MM.1S (cell line): ENCODE measurements at regions not wholly inside any gene's neighbourhood (a gene's known extent, or its start where the extent isn't known, plus 50 kb on each side); places are given as distances from the start of the nearest gene placed in this dataset.

Experiments used
- DNase-seq: peaks from one replicate; pipeline ENCODE4 v3.0.0-alpha.2; 2015
- H2AFZ ChIP-seq: fragments of 300-600 bp; sonication (generic); 2 replicates; pipeline ENCODE4 v1.6.0; 2016; ENCODE audit warnings: antibody characterized with exemption, low read length
- H3F3A ChIP-seq: fragments of 300-600 bp; sonication (generic); 2 replicates; pipeline ENCODE4 v1.6.1; 2016; ENCODE audit warnings: mild to moderate bottlenecking, antibody characterized with exemption, low read length, moderate library complexity, mixed read lengths; ENCODE audit not compliant: insufficient read depth
- H3K27ac ChIP-seq: fragments of 300-600 bp; sonication (generic); 2 replicates; pipeline ENCODE4 v1.5.1; 2016; ENCODE audit warnings: mild to moderate bottlenecking, low read length
- H3K27me3 ChIP-seq: fragments of 300-600 bp; sonication (generic); replicated peaks from 2 replicates; pipeline ENCODE4 v1.6.0; 2016; ENCODE audit warnings: low read length; ENCODE audit not compliant: insufficient read depth
- H3K36me3 ChIP-seq: fragments of 300-600 bp; sonication (generic); replicated peaks from 2 replicates; pipeline ENCODE4 v1.6.1; 2016; ENCODE audit warnings: mild to moderate bottlenecking, low read length, mixed read lengths; ENCODE audit not compliant: insufficient read depth
- H3K4me1 ChIP-seq: fragments of 300-600 bp; sonication (generic); 2 replicates; pipeline ENCODE4 v1.6.1; 2016; ENCODE audit warnings: low read length, mixed read lengths
- H3K4me2 ChIP-seq: fragments of 300-600 bp; sonication (generic); 2 replicates; pipeline ENCODE4 v1.6.0; 2016; ENCODE audit warnings: low read depth, low read length
- H3K4me3 ChIP-seq: fragments of 300-600 bp; sonication (generic); 2 replicates; pipeline ENCODE4 v1.5.1; 2016; ENCODE audit warnings: low read length, mixed read lengths
- H3K79me2 ChIP-seq: fragments of 300-600 bp; sonication (generic); 2 replicates; pipeline ENCODE4 v1.6.1; 2016; ENCODE audit warnings: mixed run types, low read length, mixed read lengths
- H3K9ac ChIP-seq: fragments of 300-600 bp; sonication (generic); 2 replicates; pipeline ENCODE4 v1.6.1; 2016; ENCODE audit warnings: low read length, mixed read lengths
- H3K9me2 ChIP-seq: fragments of 300-600 bp; sonication (generic); replicated peaks from 2 replicates; pipeline ENCODE4 v1.6.1; 2016; ENCODE audit warnings: mild to moderate bottlenecking, low read length, mixed read lengths; ENCODE audit not compliant: insufficient read depth
- H3K9me3 ChIP-seq: fragments of 300-600 bp; sonication (generic); replicated peaks from 2 replicates; pipeline ENCODE4 v1.6.1; 2016; ENCODE audit warnings: mild to moderate bottlenecking, low read length, mixed read lengths; ENCODE audit not compliant: insufficient read depth
- H4K20me1 ChIP-seq: fragments of 300-600 bp; sonication (generic); 2 replicates; pipeline ENCODE4 v1.6.1; 2016; ENCODE audit warnings: mild to moderate bottlenecking, low read length, moderate library complexity, mixed read lengths; ENCODE audit not compliant: insufficient read depth
- CTCF ChIP-seq: fragments of 300-600 bp; sonication (generic); IDR thresholded peaks from 2 replicates; pipeline ENCODE4 v1.5.1; 2016; ENCODE audit warnings: antibody characterized with exemption, low read length, mixed read lengths
- EZH2 ChIP-seq: fragments of 300-600 bp; sonication (generic); optimal IDR thresholded peaks from 2 replicates; pipeline ENCODE3; 2017; ENCODE audit warnings: low read depth, mild to moderate bottlenecking, antibody characterized with exemption, low read length, mixed read lengths
- EZH2phosphoT487 ChIP-seq: fragments of 300-600 bp; sonication (generic); IDR thresholded peaks from 2 replicates; pipeline ENCODE4 v1.6.1; 2018; ENCODE audit warnings: antibody characterized with exemption, low read length

- DNase-seq = no peak
- Histone ChIP-seq H3K9me3 (no peaks in the 10 kb centered on the region), H3K9ac (no peak overlapping the region), H3K4me1 (no peaks in the 10 kb centered on the region), H3F3A (no peaks in the 10 kb centered on the region), H2AFZ (no peak overlapping the region), H3K4me3 (no peak overlapping the region), H3K9me2 (no peaks in the 10 kb centered on the region), H4K20me1 (no peaks in the 10 kb centered on the region), H3K27me3 (no peaks in the 10 kb centered on the region), H3K36me3 (no peaks in the 10 kb centered on the region), H3K79me2 (no peaks in the 10 kb centered on the region), H3K27ac (no peak overlapping the region), H3K4me2 (no peak overlapping the region)
- TF ChIP-seq EZH2 = no peak
- TF ChIP-seq CTCF = no peak
- no peak for TF ChIP-seq EZH2phosphoT487
Measured at GRCh38 chr2:188145885-188146284, 145.8 kb upstream of the GULP1 start.

- Histone ChIP-seq H3K27me3 (no peaks in the 10 kb centered on the region), H3F3A (no peaks in the 10 kb centered on the region), H3K27ac (no peak overlapping the region), H3K36me3 (no peaks in the 10 kb centered on the region), H3K9me2 (no peaks in the 10 kb centered on the region), H3K9me3 (no peaks in the 10 kb centered on the region), H3K9ac (no peak overlapping the region), H3K4me1 (no peaks in the 10 kb centered on the region), H3K79me2 (no peaks in the 10 kb centered on the region), H2AFZ (no peak overlapping the region), H3K4me3 (no peak overlapping the region), H3K4me2 (no peak overlapping the region), H4K20me1 (no peaks in the 10 kb centered on the region)
- no peak for TF ChIP-seq CTCF
- TF ChIP-seq EZH2 = no peak
- TF ChIP-seq EZH2phosphoT487 = no peak
- no peak for DNase-seq
Measured at GRCh38 chr2:188146888-188147287, 144.8 kb upstream of the GULP1 start.

GRCh38 chr2:188151670-188152069, 140.0 kb upstream of the GULP1 start:
- no peaks in the 10 kb centered on the region for H3K27me3 ChIP-seq
- no peak for DNase-seq
- H3K27ac ChIP-seq = no peak overlapping the region
- no peak overlapping the region for H3K4me2 ChIP-seq
- no peaks in the 10 kb centered on the region for H3K79me2 ChIP-seq
- H3K9me2 ChIP-seq = no peaks in the 10 kb centered on the region
- H2AFZ ChIP-seq = no peak overlapping the region
- no peaks in the 10 kb centered on the region for H3F3A ChIP-seq
- H3K4me3 ChIP-seq = no peak overlapping the region
- no peaks in the 10 kb centered on the region for H4K20me1 ChIP-seq
- no peaks in the 10 kb centered on the region for H3K4me1 ChIP-seq
- H3K9me3 ChIP-seq = no peaks in the 10 kb centered on the region
- no peak for TF ChIP-seq EZH2
- TF ChIP-seq CTCF = no peak
- TF ChIP-seq EZH2phosphoT487 = no peak
- H3K9ac ChIP-seq = no peak overlapping the region
- no peaks in the 10 kb centered on the region for H3K36me3 ChIP-seq
